Spleen (tissue), 7 donors: ENCODE measurements at regions not wholly inside any gene's neighbourhood (a gene's known extent, or its start where the extent isn't known, plus 50 kb on each side); places are given as distances from the start of the nearest gene placed in this dataset.

Experiments
- POLR2A ChIP-seq, 3 donors: fragments of 450-650 bp; IDR thresholded peaks; one replicate each; pipeline ENCODE4 v1.5.1; 2017; ENCODE audit warnings: antibody characterized with exemption in 3 of 3, mild to moderate bottlenecking in 1 of 3
- POLR2AphosphoS5 ChIP-seq, 3 donors: sonication (generic); formaldehyde crosslinking; IDR thresholded peaks; one replicate each; pipeline ENCODE4 v1.5.1; 2017; ENCODE audit warnings: antibody characterized with exemption in 3 of 3
- TF ChIP-seq, protein P1 (sequence below), 11 experiments: fragments of 200-600 bp in 7 of 11; fragments of 450-650 bp in 4 of 11; sonication (generic) in 4 of 11; IDR thresholded peaks in 8 of 11; conservative IDR thresholded peaks in 3 of 11; 1 replicate in 7 of 11; 2 replicates in 4 of 11; pipeline versions ENCODE4 v1.4.0 to v1.8.0; 2016 to 2021; ENCODE audit warnings: antibody characterized with exemption in 11 of 11, inconsistent platforms in 4 of 11, mild to moderate bottlenecking in 1 of 11
- donor health status: DM: no; HTN: no; CAD: no; lungs with moderate emphysema.
- donor health status: DM: no; HTN: no; CAD: no.
- donor health status: DM: no; HTN: no; CAD: no.

GRCh38 chr14:55807881-55808379 is 227.9 kb downstream of the KTN1 start:
- TF ChIP-seq, protein P1, sequence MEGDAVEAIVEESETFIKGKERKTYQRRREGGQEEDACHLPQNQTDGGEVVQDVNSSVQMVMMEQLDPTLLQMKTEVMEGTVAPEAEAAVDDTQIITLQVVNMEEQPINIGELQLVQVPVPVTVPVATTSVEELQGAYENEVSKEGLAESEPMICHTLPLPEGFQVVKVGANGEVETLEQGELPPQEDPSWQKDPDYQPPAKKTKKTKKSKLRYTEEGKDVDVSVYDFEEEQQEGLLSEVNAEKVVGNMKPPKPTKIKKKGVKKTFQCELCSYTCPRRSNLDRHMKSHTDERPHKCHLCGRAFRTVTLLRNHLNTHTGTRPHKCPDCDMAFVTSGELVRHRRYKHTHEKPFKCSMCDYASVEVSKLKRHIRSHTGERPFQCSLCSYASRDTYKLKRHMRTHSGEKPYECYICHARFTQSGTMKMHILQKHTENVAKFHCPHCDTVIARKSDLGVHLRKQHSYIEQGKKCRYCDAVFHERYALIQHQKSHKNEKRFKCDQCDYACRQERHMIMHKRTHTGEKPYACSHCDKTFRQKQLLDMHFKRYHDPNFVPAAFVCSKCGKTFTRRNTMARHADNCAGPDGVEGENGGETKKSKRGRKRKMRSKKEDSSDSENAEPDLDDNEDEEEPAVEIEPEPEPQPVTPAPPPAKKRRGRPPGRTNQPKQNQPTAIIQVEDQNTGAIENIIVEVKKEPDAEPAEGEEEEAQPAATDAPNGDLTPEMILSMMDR (IDR thresholded peaks at IDR 0.05 in 8 of 11, conservative IDR thresholded peaks at IDR 0.05 in 3 of 11), result no peak
- TF ChIP-seq POLR2A (IDR thresholded peaks at IDR 0.05), result no peak
- no peak for TF ChIP-seq POLR2AphosphoS5 (IDR thresholded peaks at IDR 0.05)
